ENCODE measurements at regions not wholly inside any gene's neighbourhood (a gene's known extent, or its start where the extent isn't known, plus 50 kb on each side); places are given as distances from the start of the nearest gene placed in this dataset.

DNA sequence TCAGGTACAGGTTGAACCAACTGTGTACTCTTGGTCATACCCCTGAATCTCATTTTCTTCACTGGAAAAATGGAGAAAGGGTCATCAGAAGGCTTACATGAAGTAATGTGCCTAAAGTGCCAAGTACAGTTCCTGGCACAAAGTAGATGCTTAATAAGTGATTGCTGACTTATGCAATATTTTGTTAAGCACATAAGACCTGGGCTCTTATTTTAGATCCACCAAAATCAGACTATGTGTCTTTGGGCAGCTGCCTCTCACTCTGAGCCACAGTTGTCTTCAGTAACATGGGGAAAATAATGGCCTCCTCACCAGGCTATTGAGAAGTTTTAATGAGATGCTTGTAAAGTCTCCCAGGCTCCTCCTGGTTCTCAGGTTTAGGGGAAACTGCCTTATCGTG, 74.3 kb upstream of the TRABD2B start:
- no peak for TF ChIP-seq CTCF (IDR thresholded peaks at IDR 0.05)
- TF ChIP-seq EP300 (IDR thresholded peaks at IDR 0.05) = no peak
